GM23338 (cell line): ENCODE measurements at regions not wholly inside any gene's neighbourhood (a gene's known extent, or its start where the extent isn't known, plus 50 kb on each side); places are given as distances from the start of the nearest gene placed in this dataset.

ENCODE experiments used
- ATAC-seq: fragments of 200-7000 bp; cut with Tn5 transposase; 3 replicates; pipeline ENCODE4 v1.9.1; 2020
- DNase-seq: peaks from one replicate; pipeline ENCODE4 v3.0.0-alpha.2; 2015; ENCODE audit warnings: low spot score
- H2AFZ ChIP-seq: fragments of 200-600 bp; sonication (generic); 2 replicates; pipeline ENCODE4 v1.8.0; 2016; ENCODE audit warnings: antibody characterized with exemption, mild to moderate bottlenecking, moderate library complexity
- H3F3A ChIP-seq: fragments of 200-600 bp; sonication (generic); replicated peaks from 2 replicates; pipeline ENCODE4 v1.8.0; 2017; ENCODE audit warnings: antibody characterized with exemption, mixed run types, low read depth
- H3K27ac ChIP-seq: fragments of 200-600 bp; sonication (generic); 2 replicates; pipeline ENCODE4 v1.6.1; 2016; ENCODE audit warnings: low read depth
- H3K27me3 ChIP-seq: fragments of 200-600 bp; sonication (generic); 2 replicates; pipeline ENCODE4 v1.8.0; 2016; ENCODE audit warnings: mild to moderate bottlenecking, mixed run types, moderate library complexity; ENCODE audit not compliant: insufficient read depth
- H3K36me3 ChIP-seq: fragments of 200-600 bp; sonication (generic); 2 replicates; pipeline ENCODE4 v1.8.0; 2016; ENCODE audit warnings: mild to moderate bottlenecking; ENCODE audit not compliant: insufficient read depth
- H3K4me1 ChIP-seq: fragments of 200-600 bp; sonication (generic); 2 replicates; pipeline ENCODE4 v1.8.0; 2016; ENCODE audit warnings: mild to moderate bottlenecking, moderate library complexity; ENCODE audit not compliant: insufficient read depth
- H3K4me2 ChIP-seq: fragments of 200-600 bp; sonication (generic); 2 replicates; pipeline ENCODE4 v1.7.1; 2017; ENCODE audit warnings: mixed run types
- H3K4me3 ChIP-seq: fragments of 200-600 bp; sonication (generic); 2 replicates; pipeline ENCODE4 v1.6.1; 2016; ENCODE audit warnings: mixed run types
- H3K79me2 ChIP-seq: fragments of 200-600 bp; sonication (generic); replicated peaks from 2 replicates; pipeline ENCODE4 v1.8.0; 2017; ENCODE audit warnings: mild to moderate bottlenecking; ENCODE audit not compliant: insufficient read depth
- H3K9me2 ChIP-seq: fragments of 200-600 bp; sonication (generic); 2 replicates; pipeline ENCODE4 v1.8.0; 2017; ENCODE audit not compliant: insufficient read depth
- H4K20me1 ChIP-seq: fragments of 200-600 bp; sonication (generic); replicated peaks from 2 replicates; pipeline ENCODE4 v1.8.0; 2017; ENCODE audit warnings: mild to moderate bottlenecking; ENCODE audit not compliant: insufficient read depth
- H3K27ac Mint-ChIP-seq: 2 replicates; pipeline ENCODE4 v1.8.0; 2020; ENCODE audit warnings: inconsistent platforms, mild to moderate bottlenecking, moderate library complexity, mixed read lengths
- H3K27me3 Mint-ChIP-seq: 3 replicates; pipeline ENCODE4 v1.8.0; 2022; ENCODE audit warnings: low read depth, mild to moderate bottlenecking, moderate library complexity, mixed read lengths, inconsistent platforms; ENCODE audit not compliant: insufficient read depth, poor library complexity
- H3K36me3 Mint-ChIP-seq: 3 replicates; pipeline ENCODE4 v1.8.0; 2021; ENCODE audit warnings: low read depth, mild to moderate bottlenecking, inconsistent platforms, moderate library complexity, mixed read lengths
- H3K4me1 Mint-ChIP-seq: 3 replicates; pipeline ENCODE4 v1.8.0; 2020; ENCODE audit warnings: mild to moderate bottlenecking, inconsistent platforms, mixed read lengths
- H3K4me3 Mint-ChIP-seq: 3 replicates; pipeline ENCODE4 v1.8.0; 2021; ENCODE audit warnings: moderate library complexity, mild to moderate bottlenecking, inconsistent platforms, mixed read lengths
- H3K9me3 Mint-ChIP-seq: 3 replicates; pipeline ENCODE4 v1.8.0; 2020; ENCODE audit warnings: moderate library complexity, mild to moderate bottlenecking, inconsistent platforms, mixed read lengths
- CREB1 ChIP-seq: fragments of 250-450 bp; sonication (Bioruptor Pico); IDR thresholded peaks from 2 replicates; pipeline ENCODE4 v1.5.0; 2020; ENCODE audit warnings: low read depth, mild to moderate bottlenecking, moderate library complexity
- EZH2 ChIP-seq: fragments of 200-600 bp; sonication (generic); IDR thresholded peaks from one replicate; pipeline ENCODE4 v1.8.0; 2017; ENCODE audit warnings: antibody characterized with exemption, mild to moderate bottlenecking, low read depth; ENCODE audit not compliant: unreplicated experiment
- EZH2phosphoT487 ChIP-seq: fragments of 200-600 bp; sonication (generic); IDR thresholded peaks from one replicate; pipeline ENCODE4 v1.8.1; 2018; ENCODE audit warnings: antibody characterized with exemption; ENCODE audit not compliant: unreplicated experiment
- JUNB ChIP-seq: IDR thresholded peaks from one replicate; pipeline ENCODE4 v1.6.1; 2016; ENCODE audit warnings: antibody characterized with exemption; ENCODE audit not compliant: unreplicated experiment
- NANOG ChIP-seq: IDR thresholded peaks from 2 replicates; pipeline ENCODE4 v1.6.1; 2016; ENCODE audit warnings: antibody characterized with exemption, borderline replicate concordance
- POLR2AphosphoS5 ChIP-seq: IDR thresholded peaks from 2 replicates; pipeline ENCODE4 v1.6.1; 2016; ENCODE audit warnings: antibody characterized with exemption, low read depth
- STAT1 ChIP-seq: IDR thresholded peaks from one replicate; pipeline ENCODE4 v1.6.1; 2016; ENCODE audit warnings: antibody characterized with exemption; ENCODE audit not compliant: unreplicated experiment
- ZNF114 ChIP-seq: fragments of 250-450 bp; sonication (Bioruptor Pico); IDR thresholded peaks from 2 replicates; pipeline ENCODE4 v1.5.0; 2020; ENCODE audit warnings: mild to moderate bottlenecking, moderate library complexity
- ZNF331 ChIP-seq: fragments of 250-450 bp; sonication (Bioruptor Pico); IDR thresholded peaks from 2 replicates; pipeline ENCODE4 v1.5.0; 2020; ENCODE audit warnings: low read depth, mild to moderate bottlenecking, moderate library complexity
- TF ChIP-seq, protein P1 (sequence below): IDR thresholded peaks from 2 replicates; pipeline ENCODE4 v1.6.1; 2016; ENCODE audit warnings: antibody characterized with exemption
- TF ChIP-seq, protein P2 (sequence below), 2 experiments: fragments of 200-600 bp in 1 of 2; sonication (generic) in 1 of 2; conservative IDR thresholded peaks; 2 replicates each; pipeline versions ENCODE4 v1.5.1 to v1.6.1; 2016 to 2017; ENCODE audit warnings: antibody characterized with exemption in 2 of 2, low read depth in 2 of 2, mild to moderate bottlenecking in 2 of 2, moderate library complexity in 1 of 2
- TF ChIP-seq, protein P3 (sequence below): fragments of 250-450 bp; sonication (Bioruptor Pico); IDR thresholded peaks from 2 replicates; pipeline ENCODE4 v1.5.0; 2020; ENCODE audit warnings: mild to moderate bottlenecking, moderate library complexity
- TF ChIP-seq, protein P4 (sequence below): IDR thresholded peaks from one replicate; pipeline ENCODE4 v1.6.1; 2018; ENCODE audit warnings: antibody characterized with exemption; ENCODE audit not compliant: unreplicated experiment

DNA sequence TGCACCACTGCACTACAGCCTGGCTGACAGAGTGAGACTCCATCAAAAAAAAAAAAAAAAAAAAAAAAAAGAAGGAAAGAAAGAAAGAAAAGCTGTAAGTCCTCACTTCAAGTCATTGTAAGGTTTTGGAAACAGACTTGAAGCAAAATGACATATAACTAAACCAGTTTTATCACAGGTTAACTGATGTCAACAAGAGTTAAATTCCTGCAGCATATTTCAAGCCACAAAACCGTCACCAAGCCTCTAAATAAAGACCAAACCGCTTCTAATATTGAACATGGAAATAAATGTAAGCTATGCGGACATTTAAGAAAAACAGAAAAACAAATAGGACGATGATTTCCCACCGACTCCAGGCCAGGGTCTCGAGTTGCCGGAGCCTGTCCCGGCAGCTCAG, 88.9 kb upstream of the RPS6KA2 start:
- Histone ChIP-seq H4K20me1 (0 out of 2 replicates have a peak, but pooled peaks cover 3% of the 10 kb centered on the region), H3K36me3 (no peaks in the 10 kb centered on the region; the same call in 1 of the 2 replicates), H2AFZ (no peak overlapping the region), H3F3A (no peaks in the 10 kb centered on the region), H3K4me2 (no peak overlapping the region), H3K27me3 (no peaks in the 10 kb centered on the region), H3K27ac (no peak overlapping the region), H3K9me2 (no peaks in the 10 kb centered on the region), H3K79me2 (no peaks in the 10 kb centered on the region), H3K4me3 (no peak overlapping the region), H3K4me1 (no peaks in the 10 kb centered on the region)
- DNase-seq: no peak
- TF ChIP-seq JUNB (no peak), CREB1 (CRISPR knock-in tag) (no peak), EZH2 (no peak), ZNF114 (CRISPR knock-in tag) (no peak), EZH2phosphoT487 (no peak), POLR2AphosphoS5 (no peak), ZNF331 (no peak), STAT1 (no peak), NANOG (no peak)
- TF ChIP-seq, protein P1, sequence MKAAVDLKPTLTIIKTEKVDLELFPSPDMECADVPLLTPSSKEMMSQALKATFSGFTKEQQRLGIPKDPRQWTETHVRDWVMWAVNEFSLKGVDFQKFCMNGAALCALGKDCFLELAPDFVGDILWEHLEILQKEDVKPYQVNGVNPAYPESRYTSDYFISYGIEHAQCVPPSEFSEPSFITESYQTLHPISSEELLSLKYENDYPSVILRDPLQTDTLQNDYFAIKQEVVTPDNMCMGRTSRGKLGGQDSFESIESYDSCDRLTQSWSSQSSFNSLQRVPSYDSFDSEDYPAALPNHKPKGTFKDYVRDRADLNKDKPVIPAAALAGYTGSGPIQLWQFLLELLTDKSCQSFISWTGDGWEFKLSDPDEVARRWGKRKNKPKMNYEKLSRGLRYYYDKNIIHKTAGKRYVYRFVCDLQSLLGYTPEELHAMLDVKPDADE: no peak
- TF ChIP-seq, protein P2, sequence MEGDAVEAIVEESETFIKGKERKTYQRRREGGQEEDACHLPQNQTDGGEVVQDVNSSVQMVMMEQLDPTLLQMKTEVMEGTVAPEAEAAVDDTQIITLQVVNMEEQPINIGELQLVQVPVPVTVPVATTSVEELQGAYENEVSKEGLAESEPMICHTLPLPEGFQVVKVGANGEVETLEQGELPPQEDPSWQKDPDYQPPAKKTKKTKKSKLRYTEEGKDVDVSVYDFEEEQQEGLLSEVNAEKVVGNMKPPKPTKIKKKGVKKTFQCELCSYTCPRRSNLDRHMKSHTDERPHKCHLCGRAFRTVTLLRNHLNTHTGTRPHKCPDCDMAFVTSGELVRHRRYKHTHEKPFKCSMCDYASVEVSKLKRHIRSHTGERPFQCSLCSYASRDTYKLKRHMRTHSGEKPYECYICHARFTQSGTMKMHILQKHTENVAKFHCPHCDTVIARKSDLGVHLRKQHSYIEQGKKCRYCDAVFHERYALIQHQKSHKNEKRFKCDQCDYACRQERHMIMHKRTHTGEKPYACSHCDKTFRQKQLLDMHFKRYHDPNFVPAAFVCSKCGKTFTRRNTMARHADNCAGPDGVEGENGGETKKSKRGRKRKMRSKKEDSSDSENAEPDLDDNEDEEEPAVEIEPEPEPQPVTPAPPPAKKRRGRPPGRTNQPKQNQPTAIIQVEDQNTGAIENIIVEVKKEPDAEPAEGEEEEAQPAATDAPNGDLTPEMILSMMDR (conservative IDR thresholded peaks at IDR 0.05; ENCODE audit: low read depth in 2 of 2): no peak
- TF ChIP-seq, protein P3, sequence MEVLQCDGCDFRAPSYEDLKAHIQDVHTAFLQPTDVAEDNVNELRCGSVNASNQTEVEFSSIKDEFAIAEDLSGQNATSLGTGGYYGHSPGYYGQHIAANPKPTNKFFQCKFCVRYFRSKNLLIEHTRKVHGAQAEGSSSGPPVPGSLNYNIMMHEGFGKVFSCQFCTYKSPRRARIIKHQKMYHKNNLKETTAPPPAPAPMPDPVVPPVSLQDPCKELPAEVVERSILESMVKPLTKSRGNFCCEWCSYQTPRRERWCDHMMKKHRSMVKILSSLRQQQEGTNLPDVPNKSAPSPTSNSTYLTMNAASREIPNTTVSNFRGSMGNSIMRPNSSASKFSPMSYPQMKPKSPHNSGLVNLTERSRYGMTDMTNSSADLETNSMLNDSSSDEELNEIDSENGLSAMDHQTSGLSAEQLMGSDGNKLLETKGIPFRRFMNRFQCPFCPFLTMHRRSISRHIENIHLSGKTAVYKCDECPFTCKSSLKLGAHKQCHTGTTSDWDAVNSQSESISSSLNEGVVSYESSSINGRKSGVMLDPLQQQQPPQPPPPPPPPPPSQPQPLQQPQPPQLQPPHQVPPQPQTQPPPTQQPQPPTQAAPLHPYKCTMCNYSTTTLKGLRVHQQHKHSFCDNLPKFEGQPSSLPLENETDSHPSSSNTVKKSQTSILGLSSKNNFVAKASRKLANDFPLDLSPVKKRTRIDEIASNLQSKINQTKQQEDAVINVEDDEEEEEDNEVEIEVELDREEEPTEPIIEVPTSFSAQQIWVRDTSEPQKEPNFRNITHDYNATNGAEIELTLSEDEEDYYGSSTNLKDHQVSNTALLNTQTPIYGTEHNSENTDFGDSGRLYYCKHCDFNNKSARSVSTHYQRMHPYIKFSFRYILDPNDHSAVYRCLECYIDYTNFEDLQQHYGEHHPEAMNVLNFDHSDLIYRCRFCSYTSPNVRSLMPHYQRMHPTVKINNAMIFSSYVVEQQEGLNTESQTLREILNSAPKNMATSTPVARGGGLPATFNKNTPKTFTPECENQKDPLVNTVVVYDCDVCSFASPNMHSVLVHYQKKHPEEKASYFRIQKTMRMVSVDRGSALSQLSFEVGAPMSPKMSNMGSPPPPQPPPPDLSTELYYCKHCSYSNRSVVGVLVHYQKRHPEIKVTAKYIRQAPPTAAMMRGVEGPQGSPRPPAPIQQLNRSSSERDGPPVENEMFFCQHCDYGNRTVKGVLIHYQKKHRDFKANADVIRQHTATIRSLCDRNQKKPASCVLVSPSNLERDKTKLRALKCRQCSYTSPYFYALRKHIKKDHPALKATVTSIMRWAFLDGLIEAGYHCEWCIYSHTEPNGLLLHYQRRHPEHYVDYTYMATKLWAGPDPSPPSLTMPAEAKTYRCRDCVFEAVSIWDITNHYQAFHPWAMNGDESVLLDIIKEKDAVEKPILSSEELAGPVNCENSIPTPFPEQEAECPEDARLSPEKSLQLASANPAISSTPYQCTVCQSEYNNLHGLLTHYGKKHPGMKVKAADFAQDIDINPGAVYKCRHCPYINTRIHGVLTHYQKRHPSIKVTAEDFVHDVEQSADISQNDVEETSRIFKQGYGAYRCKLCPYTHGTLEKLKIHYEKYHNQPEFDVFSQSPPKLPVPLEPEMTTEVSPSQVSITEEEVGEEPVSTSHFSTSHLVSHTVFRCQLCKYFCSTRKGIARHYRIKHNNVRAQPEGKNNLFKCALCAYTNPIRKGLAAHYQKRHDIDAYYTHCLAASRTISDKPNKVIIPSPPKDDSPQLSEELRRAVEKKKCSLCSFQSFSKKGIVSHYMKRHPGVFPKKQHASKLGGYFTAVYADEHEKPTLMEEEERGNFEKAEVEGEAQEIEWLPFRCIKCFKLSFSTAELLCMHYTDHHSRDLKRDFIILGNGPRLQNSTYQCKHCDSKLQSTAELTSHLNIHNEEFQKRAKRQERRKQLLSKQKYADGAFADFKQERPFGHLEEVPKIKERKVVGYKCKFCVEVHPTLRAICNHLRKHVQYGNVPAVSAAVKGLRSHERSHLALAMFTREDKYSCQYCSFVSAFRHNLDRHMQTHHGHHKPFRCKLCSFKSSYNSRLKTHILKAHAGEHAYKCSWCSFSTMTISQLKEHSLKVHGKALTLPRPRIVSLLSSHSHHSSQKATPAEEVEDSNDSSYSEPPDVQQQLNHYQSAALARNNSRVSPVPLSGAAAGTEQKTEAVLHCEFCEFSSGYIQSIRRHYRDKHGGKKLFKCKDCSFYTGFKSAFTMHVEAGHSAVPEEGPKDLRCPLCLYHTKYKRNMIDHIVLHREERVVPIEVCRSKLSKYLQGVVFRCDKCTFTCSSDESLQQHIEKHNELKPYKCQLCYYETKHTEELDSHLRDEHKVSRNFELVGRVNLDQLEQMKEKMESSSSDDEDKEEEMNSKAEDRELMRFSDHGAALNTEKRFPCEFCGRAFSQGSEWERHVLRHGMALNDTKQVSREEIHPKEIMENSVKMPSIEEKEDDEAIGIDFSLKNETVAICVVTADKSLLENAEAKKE: no peak
- TF ChIP-seq, protein P4, sequence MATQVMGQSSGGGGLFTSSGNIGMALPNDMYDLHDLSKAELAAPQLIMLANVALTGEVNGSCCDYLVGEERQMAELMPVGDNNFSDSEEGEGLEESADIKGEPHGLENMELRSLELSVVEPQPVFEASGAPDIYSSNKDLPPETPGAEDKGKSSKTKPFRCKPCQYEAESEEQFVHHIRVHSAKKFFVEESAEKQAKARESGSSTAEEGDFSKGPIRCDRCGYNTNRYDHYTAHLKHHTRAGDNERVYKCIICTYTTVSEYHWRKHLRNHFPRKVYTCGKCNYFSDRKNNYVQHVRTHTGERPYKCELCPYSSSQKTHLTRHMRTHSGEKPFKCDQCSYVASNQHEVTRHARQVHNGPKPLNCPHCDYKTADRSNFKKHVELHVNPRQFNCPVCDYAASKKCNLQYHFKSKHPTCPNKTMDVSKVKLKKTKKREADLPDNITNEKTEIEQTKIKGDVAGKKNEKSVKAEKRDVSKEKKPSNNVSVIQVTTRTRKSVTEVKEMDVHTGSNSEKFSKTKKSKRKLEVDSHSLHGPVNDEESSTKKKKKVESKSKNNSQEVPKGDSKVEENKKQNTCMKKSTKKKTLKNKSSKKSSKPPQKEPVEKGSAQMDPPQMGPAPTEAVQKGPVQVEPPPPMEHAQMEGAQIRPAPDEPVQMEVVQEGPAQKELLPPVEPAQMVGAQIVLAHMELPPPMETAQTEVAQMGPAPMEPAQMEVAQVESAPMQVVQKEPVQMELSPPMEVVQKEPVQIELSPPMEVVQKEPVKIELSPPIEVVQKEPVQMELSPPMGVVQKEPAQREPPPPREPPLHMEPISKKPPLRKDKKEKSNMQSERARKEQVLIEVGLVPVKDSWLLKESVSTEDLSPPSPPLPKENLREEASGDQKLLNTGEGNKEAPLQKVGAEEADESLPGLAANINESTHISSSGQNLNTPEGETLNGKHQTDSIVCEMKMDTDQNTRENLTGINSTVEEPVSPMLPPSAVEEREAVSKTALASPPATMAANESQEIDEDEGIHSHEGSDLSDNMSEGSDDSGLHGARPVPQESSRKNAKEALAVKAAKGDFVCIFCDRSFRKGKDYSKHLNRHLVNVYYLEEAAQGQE: no peak
- Mint-ChIP-seq H3K9me3 (peaks cover 4% of the 10 kb centered on the region), H3K36me3 (peaks cover 3% of the 10 kb centered on the region; the same call in 1 of the 3 replicates), H3K4me3 (no peak overlapping the region), H3K4me1 (peaks cover 12% of the 10 kb centered on the region), H3K27me3 (peaks cover 4% of the 10 kb centered on the region), H3K27ac (no peak overlapping the region)
- no peak for ATAC-seq
